NOMO-1 (cell line): ENCODE measurements at regions not wholly inside any gene's neighbourhood (a gene's known extent, or its start where the extent isn't known, plus 50 kb on each side); places are given as distances from the start of the nearest gene placed in this dataset.

Source experiments
- DNase-seq, 2 experiments: peaks; one replicate each; lab custom pipeline; 2025; ENCODE audit not compliant: unreplicated experiment in 2 of 2; lab: John Stamatoyannopoulos, UW

DNA sequence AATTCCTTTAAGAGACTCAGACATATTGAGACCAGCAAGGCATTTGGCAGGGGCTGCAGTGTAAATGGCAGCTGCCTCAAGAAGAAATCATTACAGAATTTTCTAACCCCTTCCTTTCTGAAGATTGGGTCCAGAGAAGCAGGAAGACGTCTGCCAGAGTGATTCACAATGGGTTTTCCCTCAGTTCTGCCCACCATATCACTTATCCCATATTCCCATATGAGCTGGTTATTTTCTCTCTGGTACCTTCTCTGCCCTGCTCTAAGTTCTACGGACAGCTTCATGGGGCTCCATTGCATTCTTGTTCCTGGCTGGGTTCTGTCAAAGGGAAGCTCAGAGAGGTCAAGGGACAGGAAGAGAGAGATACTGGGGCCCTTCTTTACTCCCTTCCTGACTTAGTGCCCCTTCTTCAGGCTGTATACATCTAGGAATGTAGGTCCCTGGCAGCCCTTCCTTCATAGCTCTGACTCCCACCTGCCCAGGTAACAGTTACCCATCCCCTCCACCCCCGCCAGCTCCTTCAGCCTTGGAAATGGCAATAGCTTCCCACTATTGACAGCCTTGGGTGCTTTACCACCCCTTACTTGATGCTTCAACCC, 420.6 kb upstream of the DAB1 start:
- DNase-seq: no peak

DNA sequence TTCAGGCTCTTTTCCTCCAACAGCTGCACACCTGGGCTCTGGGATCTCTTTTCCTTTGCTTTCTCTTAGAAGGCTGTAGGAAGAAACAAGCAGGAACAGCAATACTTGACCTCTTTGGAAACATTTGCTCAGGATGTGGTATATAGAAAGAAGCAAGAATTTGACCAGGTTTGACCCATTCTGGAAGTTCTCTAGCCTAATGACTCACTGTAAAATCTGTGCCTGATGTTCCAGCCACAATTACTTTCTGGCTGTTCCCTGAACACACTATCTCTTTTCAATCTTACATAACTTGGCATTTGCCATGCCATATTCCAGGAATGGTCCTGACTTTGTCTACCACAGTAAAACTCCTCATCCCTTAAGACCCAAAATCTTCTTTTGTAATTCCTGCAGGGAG, 419.9 kb upstream of the DAB1 start:
- no peak for DNase-seq

DNA sequence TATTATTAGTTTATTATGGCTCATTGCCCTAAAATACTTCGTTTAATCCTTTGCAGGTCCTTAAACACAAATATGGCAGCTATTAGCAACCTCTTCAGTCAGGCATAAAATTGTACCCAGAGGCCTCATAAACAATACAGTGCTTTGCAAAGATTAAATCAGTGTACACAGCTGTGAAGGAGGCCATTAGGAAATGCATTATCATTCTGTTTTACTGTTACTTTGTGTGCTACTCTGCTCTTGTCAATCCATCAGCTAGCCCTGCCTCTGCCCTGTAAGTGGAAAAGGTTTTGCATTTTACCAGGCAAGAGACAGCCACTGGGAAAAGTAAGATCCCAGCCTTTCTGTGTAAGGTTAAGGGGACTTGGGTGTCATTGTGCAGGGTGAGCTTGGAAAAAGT, 415.7 kb upstream of the DAB1 start:
- DNase-seq: no peak

DNA sequence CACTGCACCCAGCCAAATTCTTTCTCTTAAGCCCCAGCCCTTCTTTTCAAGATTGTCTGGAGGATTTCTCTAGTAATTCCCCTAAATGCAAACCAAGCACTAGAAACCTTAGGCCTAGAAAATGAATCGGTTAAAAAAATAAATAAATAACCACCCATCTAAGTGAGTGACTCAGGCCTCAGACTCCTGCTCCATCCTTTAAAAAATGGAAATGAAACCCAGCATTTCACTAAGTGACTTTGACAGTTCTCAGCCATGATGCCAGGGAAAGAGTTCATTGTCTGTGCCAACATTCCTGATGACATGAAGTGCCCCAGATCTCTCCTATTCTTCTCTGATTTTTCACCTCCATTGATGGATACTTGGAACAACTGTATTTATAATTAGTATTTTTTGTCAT, 415.2 kb upstream of the DAB1 start:
- DNase-seq: no peak

DNA sequence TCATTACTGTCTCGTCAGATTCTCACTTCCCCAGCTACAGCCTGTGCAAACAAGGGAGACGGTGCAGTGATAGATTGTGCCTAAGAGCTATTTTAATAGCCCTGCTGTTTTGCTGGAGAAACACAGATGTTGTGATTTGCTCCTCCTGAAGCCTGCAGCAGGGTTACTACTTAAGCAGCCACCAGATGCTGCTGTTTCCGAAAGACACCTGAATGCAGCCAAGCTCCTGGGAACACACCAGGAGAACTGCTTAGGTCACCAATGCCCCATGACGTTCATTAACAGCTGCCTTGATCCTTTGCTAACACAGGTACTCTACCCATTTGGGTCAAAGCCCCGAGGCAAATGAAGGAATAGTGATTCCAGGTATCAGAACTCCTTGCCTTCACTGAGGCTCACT, 411.8 kb upstream of the DAB1 start:
- no peak for DNase-seq

DNA sequence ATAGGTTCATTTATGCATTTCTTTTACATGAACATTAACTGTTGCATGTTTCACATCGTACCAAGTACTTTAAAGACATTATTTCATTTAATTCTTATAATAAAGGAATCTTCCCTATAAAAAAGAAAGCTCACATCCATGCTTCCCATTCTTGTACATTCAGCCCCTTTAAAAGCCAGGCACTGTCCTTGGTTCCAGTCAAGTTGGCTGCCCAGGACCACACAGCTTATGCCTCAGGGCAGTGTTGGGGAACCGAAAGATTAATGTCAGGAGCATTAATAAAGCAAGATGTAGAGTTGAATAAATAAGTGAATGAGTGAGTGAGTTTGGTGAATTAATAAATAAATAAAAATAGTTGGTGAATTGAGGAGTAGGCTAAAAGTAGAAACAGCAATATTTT, 409.4 kb upstream of the DAB1 start:
- no peak for DNase-seq

DNA sequence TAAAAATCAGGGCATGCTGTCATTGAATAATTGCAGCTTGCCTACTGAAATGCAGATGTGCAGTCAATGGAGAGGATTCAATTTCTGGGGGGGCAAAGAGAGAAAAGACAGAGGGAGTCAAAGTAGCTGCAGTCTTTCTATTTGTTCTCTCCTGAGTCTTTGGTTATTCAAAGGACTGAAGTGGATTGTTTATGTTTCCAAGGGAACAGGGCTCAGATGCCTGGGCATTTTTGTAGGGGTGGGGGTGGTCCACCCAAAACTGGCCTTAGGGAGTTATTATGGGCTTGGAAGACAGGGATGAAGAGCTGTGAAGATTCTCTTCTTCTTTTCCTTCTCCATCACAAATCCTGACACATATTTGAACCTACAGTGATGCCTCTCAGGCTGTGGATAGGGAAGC, 408.8 kb upstream of the DAB1 start:
- no peak for DNase-seq

DNA sequence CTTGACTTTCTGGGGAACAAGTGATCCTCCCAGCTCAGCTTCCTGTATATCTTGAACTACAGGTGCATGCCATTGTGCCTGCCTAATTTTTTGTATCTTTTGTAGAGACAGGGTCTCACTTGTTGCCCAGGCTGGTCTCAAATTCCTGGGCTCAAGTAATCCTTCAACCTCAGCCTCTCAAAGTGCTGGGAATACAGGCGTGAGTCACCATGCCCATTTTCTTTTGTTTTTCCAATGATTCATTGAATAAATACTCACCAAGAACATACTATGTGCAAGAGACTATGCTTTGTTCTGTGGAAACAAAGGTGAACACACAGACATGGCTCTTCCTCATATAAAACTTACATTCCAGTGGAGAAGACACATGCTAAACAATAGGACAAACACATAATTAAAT, 407.8 kb upstream of the DAB1 start:
- no peak for DNase-seq

DNA sequence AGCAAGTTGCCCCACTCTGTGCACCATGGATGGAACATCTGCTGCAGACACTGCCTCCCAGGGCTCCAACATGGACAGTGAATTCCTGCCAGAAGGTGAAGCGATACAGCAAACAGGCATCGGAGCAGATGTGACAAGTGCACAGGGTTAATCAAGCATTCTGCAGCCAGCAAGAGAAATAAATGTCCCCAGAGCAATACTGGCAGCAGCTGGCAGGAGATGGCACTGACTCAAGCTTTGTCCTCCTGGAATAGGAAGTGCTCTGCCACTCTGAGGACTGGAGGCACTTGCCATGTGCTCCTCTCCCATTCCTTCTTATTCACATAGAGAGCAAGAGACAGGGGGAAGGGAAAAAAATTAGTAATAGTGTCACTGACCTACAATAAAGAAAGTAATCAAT, 402.7 kb upstream of the DAB1 start:
- DNase-seq: no peak

DNA sequence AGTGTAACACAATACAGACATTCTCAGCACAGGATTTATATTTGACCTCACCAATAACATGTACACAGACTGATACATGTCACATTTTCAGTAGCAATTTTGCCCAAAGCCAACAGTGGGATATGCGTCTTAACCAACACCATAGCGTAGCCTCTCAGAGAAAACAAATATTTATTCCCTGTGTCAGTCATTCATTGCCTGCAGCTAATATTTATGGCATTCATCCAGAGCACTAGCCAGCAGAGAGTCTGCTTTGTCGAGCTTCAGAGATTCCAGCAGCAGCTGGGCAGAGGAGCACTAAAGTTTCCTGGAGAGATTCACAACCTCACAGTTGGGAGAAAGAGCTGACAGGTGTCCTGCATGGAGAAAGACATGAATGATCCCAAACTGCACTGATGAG, 400.7 kb upstream of the DAB1 start:
- DNase-seq: no peak

DNA sequence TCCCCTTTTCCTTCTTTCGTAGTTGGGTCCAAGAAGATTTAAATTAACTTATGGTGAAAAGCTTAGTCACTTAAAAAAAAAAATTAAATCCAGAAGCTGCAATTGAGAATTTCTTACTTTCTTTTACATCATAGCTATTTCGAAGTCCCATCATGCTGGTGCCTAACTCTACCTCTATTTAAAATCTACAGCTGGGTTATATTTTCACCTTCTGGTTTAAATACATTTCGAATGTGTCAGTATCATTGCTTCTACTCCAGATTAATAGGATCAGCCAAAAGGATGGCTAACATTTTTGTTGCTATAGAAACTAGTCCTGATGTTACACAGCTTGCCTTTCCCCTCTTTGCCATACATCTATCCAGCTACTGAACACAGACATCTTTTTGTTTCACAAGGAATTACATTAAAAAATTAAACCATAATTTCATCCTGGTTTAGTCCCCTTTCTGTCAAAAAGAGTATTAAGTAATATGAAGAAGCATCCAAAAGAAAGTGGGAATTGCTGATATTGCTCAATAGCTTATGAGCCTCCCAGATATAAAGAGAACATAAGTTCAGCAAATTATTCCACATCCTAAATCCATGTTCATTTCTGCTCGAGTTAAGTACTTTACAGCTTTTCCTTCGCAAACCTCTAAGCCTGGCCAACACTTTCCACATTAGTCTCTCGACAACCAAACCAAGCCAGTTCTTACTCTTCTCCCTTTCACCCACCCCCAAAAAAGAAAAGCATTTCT, 396.7 kb upstream of the DAB1 start:
- no peak for DNase-seq

DNA sequence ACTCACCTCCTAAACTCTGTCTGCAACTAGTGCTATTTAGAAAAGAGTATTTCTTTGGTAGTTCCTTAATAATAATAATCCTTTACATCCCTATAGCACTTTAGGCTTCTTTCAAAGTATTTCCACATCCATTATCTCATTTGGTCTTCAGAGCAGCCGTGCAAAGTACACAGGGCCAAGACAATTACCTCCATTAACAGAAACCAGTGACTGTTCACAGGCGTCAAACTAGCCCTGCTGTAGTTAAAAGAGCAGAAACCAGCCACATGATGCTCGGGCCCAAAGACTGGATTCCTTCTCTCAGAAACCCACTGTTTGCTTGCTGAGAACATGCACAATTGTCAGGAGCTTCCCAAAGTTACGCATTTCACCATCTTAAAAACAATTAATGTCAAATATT, 396.0 kb upstream of the DAB1 start:
- no peak for DNase-seq

DNA sequence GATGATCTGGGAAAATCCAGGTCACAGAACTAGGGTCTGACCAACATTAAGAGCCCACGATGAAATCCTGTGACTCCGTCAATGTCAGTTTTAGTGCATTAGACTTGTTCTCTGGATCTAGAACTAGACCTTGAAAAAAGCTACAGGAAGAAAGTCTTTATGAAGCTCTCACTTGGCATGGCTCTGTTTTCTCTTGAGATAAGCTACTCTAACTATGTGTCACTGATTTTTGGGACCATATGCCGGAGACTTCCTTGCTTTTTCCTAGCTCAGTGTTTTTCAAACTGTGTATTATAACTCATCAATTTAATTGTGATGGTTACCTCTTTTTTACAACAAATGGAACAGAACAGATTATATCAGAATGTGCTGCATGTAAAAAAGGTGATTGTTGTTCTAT, 379.7 kb upstream of the DAB1 start:
- DNase-seq: no peak

DNA sequence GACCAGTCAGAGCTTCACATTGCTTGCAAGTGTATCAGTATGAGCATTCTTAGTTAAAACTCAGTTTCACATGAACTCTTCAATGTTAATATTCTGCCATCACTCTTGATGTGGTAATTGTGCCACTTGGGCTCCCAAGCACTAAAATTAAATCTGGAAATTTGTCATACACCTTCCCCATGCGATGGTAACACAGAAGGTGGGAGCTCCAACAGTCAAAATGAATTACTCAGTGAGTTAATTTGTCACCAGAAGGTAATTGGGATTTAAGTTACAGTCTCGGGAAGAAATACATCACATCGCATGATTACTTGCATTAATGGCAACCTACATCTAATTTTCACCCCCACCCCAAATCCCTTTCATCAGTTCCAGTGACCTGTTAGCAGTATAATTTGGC, 376.5 kb upstream of the DAB1 start:
- DNase-seq: no peak

DNA sequence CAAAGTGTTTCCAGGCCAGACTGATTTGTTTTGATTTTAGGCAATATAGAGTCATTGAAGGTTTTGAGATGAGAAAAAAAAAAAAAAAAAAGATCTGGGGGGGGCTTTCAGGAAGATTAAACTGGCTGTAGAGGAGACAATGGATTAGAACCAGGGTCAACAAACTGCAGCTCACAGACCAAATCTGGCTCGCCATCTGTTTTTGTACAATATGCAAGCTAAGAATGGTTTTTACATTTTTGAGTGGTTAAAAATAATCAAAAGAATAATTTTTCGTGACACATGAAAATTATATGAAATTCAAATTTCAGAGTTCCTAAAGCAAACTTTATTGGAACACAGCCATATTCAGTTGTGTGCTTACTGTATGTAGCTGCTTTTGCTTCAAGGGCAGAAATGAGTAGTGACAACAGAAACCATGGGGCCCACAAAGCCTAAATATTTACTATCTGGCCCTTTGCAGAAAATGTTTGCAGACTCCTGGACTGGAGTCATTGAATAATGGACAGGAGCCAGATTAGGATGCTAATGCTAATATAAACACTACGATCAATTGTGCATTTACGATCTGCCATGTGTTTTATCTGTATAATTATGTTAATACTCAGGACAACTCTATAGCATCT, 375.7 kb upstream of the DAB1 start:
- no peak for DNase-seq

DNA sequence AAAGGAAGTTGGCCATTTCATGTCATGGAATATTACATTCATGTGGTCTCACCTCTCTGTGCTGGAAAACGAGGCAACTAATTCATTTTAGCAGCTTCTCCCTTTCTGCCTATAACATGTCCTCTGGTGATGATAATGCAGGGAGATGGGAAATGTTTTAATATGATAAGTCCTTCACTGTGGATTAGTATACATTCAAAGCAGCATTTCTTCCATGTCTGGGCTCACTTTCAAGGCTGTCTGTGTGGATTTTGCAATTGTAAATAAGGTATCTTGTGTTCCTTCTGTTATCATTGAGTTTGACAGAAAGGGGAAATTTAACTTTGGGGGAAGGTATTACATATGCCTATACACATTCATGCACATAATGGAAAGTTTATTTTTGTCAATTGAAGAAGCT, 374.7 kb upstream of the DAB1 start:
- DNase-seq: no peak

DNA sequence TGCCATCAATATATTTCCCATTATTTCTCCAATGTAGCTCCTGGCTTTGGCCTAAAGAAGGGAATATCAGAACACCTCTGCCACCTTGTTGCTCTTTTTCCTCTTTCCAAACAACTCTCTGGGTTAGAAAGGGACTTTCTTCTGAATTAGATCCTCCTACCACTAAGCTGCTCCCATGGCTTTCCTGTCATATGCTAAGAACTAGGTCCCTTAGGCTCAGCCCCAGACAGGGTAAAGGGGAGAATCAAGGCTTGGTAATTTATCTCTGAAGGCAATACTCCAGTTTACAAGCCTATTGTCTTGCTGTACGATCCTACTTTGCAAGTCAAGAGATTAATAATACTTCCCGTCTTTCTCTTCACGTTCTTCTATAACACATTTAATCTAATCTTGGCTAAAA, 373.2 kb upstream of the DAB1 start:
- DNase-seq: no peak

DNA sequence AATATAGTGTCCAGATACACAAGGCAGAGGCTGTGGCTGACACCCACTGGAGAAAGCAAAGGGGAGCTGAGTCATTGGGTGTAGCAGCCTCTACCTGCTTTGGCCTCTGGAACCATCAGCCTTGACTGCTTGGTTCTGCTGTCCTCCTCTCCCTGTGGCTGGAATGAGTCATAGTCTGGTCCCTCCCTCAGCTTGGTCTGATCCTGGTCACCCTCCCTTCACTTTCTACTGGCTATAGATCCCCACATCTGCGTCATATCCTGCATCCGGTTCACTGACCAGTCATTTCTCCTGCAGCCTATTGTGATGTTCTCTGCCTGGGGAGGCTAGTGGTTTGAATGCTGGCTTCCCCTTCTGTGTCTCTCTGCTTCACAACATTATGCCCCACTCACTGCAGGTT, 372.8 kb upstream of the DAB1 start:
- no peak for DNase-seq

DNA sequence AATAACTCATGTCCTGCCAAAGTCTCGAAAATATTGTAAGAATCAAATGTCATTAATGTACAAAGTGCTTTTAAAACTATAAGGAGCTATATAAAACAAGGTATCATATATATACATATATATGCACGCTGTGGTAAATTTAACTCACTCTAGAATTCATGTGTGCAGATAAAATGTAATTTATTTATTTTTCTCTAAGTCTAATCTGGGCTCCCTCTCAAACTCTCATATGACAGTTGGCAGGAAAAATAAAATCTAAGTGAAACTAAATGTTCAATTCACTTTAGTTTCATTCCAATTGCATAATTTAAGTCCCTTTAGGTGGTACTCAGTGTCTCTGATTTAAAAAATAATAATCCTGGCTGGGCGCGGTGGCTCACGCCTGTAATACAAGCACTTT, 372.0 kb upstream of the DAB1 start:
- no peak for DNase-seq

DNA sequence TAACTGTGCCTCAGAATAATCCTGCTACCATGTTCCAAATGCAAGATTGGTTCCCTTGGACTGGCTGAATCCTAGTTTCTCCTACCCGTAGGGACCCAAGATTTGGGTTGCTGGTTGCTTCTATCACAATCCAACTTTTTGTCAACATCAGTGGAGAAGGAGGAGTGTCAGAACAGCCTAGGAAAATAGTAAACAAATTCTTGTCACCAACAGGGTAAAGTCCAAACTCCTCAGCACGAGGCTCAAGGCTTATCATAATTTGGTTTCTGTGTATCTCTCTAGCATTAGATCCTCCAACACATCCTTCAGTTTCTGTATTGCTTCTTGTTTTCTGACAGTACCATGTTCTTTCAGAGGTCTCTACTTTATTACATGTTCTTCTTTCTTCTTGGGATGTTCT, 370.2 kb upstream of the DAB1 start:
- no peak for DNase-seq

DNA sequence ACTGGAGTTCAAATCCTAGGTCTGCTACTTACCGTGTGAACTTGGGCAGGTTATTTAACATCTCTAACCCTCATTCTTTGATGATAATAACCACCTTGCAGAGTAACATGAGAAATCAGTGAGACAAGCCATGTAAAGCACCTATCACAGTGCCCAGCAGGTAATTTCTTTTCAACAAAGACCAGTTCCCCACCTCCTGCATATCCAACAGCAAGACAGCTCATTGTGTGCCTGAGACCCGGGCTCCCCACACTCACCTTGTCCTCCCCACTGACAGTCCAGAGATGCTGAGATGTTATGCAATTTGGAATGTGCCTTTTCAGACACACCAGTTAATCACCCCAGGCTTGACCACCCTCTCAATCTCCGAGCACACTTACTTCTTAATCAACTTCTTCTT, 367.6 kb upstream of the DAB1 start:
- DNase-seq: no peak

DNA sequence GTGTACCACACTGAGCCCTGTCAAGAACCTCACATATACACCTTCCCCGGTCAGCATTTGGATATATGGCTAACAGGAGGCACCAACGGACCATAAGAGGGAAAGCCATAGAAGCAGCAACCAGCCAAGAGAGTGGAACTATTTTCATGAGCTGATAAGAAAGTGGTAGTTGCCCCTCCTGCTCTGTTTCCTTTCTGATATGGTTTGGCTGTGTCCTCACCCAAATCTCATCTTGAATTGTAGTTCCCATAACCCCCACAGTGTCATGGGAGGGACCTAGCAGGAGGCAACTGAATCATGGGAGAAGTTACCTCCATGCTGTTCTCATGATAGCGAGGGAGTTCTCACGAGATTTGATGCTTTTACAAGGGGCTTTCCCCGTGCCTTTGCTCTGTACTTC, 366.1 kb upstream of the DAB1 start:
- DNase-seq: no peak

DNA sequence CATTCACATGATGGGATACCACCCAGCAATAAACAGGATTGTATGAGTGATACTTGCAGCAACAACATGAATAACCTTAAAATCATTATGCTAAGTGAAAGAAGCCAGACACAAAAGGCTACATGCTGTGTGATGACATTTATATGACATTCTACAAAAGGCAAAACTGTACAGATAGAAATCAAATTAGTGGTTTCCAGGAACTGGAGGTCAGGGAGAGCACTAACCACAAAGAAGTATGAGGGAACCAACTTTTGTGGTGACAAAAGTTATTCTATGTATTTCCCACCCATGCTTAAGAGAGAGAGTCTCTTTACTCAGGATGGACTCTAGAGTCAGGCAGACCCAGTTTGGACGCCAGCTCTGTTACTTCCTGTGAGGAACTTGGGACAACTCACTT, 364.5 kb upstream of the DAB1 start:
- DNase-seq: no peak
